GM23248 (cell line): ENCODE measurements at regions not wholly inside any gene's neighbourhood (a gene's known extent, or its start where the extent isn't known, plus 50 kb on each side); places are given as distances from the start of the nearest gene placed in this dataset.

ENCODE experiments used
- DNase-seq: peaks from one replicate; pipeline ENCODE4 v3.0.0-alpha.2; 2015
- H2AFZ ChIP-seq: fragments of 200-600 bp; sonication (generic); 2 replicates; pipeline ENCODE4 v1.6.1; 2016; ENCODE audit warnings: antibody characterized with exemption
- H3F3A ChIP-seq: fragments of 200-600 bp; sonication (generic); 2 replicates; pipeline ENCODE4 v1.6.1; 2016; ENCODE audit warnings: mild to moderate bottlenecking, antibody characterized with exemption, mixed run types; ENCODE audit not compliant: insufficient read depth
- H3K27ac ChIP-seq: fragments of 200-600 bp; sonication (generic); 2 replicates; pipeline ENCODE4 v1.5.1; 2016; ENCODE audit warnings: mild to moderate bottlenecking
- H3K27me3 ChIP-seq: fragments of 200-600 bp; sonication (generic); replicated peaks from 2 replicates; pipeline ENCODE4 v1.6.1; 2016; ENCODE audit warnings: mild to moderate bottlenecking; ENCODE audit not compliant: insufficient read depth
- H3K36me3 ChIP-seq: fragments of 200-600 bp; sonication (generic); 2 replicates; pipeline ENCODE4 v1.6.1; 2016; ENCODE audit warnings: low read depth, mild to moderate bottlenecking
- H3K4me1 ChIP-seq: fragments of 200-600 bp; sonication (generic); 2 replicates; pipeline ENCODE4 v1.6.1; 2016; ENCODE audit warnings: mild to moderate bottlenecking; ENCODE audit not compliant: insufficient read depth
- H3K4me2 ChIP-seq: fragments of 200-600 bp; sonication (generic); one replicate; pipeline ENCODE4 v1.6.1; 2016; ENCODE audit warnings: mild to moderate bottlenecking; ENCODE audit not compliant: unreplicated experiment
- H3K4me3 ChIP-seq: fragments of 200-600 bp; sonication (generic); 2 replicates; pipeline ENCODE4 v1.5.1; 2016; ENCODE audit warnings: mild to moderate bottlenecking
- H3K79me2 ChIP-seq: fragments of 200-600 bp; sonication (generic); 2 replicates; pipeline ENCODE4 v1.6.1; 2016; ENCODE audit warnings: mild to moderate bottlenecking; ENCODE audit not compliant: insufficient read depth
- H3K9ac ChIP-seq: fragments of 200-600 bp; sonication (generic); 2 replicates; pipeline ENCODE4 v1.6.1; 2016; ENCODE audit warnings: mild to moderate bottlenecking
- H3K9me2 ChIP-seq: fragments of 200-600 bp; sonication (generic); 2 replicates; pipeline ENCODE4 v1.6.1; 2016; ENCODE audit warnings: mixed run types, mild to moderate bottlenecking, moderate library complexity; ENCODE audit not compliant: insufficient read depth
- H3K9me3 ChIP-seq: fragments of 200-600 bp; sonication (generic); one replicate; pipeline ENCODE4 v1.6.1; 2017; ENCODE audit warnings: low read depth
- H4K20me1 ChIP-seq: fragments of 200-600 bp; sonication (generic); 2 replicates; pipeline ENCODE4 v1.6.0; 2016; ENCODE audit not compliant: insufficient read depth
- EZH2 ChIP-seq: fragments of 200-600 bp; sonication (generic); IDR thresholded peaks from 2 replicates; pipeline ENCODE4 v1.6.1; 2018; ENCODE audit warnings: antibody characterized with exemption, mild to moderate bottlenecking; ENCODE audit not compliant: insufficient read depth, poor library complexity, severe bottlenecking
- EZH2phosphoT487 ChIP-seq: fragments of 200-600 bp; sonication (generic); IDR thresholded peaks from 2 replicates; pipeline ENCODE4 v1.6.1; 2018; ENCODE audit warnings: antibody characterized with exemption, moderate library complexity, mild to moderate bottlenecking, low read depth; ENCODE audit not compliant: insufficient read depth
- WGBS, 2 experiments: methylation state at CpG; one replicate each; pipeline ENCODE4 v1.1.6; 2015 to 2017; ENCODE audit warnings: low lambda C conversion rate in 2 of 2, low coverage in 1 of 2; ENCODE audit errors: missing lambda C conversion rate in 2 of 2; 5-methylcytosine and 5-hydroxymethylcytosine counted together
- in situ Hi-C: fragments of 300-500 bp; cut with MboI; formaldehyde crosslinking; loops from 2 replicates; pipeline ENCODE4 v1.15.0; 2020

DNA sequence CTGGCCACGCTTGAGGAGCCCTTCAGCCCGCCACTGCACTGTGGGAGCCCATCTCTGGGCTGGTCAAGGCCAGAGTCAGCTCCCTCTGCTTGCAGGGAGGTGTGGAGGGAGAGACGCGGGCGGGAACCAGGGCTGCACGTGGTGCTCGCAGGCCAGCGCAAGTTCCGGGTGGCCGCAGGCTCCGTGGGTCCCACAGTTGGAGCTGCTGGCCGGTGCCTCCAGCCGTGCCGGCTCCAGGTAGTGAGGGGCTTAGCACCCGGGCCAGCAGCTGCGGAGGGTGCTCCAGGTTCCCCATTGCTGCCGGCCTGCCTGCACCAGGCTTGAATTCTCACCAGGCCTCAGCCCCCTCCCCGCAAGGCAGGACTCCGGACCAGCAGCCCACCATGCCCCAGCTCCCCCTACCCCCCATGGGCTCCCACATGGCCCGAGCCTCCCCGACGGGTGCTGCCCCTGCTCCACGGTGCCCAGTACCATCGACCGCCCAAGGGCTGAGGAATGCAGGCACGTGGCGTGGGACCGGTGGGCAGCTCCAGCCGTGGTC lies 192.8 kb upstream of the IZUMO3 start:
- Histone ChIP-seq H3F3A (no peaks in the 10 kb centered on the region), H4K20me1 (no peaks in the 10 kb centered on the region), H3K36me3 (no peaks in the 10 kb centered on the region), H3K9me3 (no peaks in the 10 kb centered on the region), H3K9ac (no peak overlapping the region), H3K27me3 (no peaks in the 10 kb centered on the region), H3K4me1 (no peaks in the 10 kb centered on the region), H2AFZ (no peak overlapping the region), H3K4me2 (no peak overlapping the region), H3K79me2 (no peaks in the 10 kb centered on the region), H3K4me3 (no peak overlapping the region), H3K27ac (no peak overlapping the region), H3K9me2 (no peaks in the 10 kb centered on the region)
- DNase-seq: no peak
- in situ Hi-C loops: no loop called here
- 66 to 72% methylated on average over 26 to 29 of the region's 29 CpGs for WGBS, 2 experiments
- TF ChIP-seq EZH2: no peak
- no peak for TF ChIP-seq EZH2phosphoT487

DNA sequence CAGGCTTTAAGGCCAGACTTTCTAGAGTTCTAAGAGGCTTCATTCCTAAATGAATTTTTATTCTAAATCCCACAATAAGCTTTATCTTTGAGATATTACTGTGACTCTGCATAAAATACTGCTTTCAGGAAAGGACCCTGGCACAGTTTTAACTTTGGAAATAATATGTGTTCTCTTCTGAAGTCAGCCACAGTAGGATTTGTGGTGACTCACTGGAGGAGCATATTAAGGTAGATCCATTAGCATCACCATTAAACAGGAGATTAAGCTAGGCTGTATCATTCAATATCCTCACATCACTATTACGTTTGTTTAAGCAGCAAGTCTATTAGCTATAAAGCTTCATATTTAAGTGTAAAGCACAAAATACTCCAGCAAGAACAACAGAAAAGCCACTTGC lies 186.1 kb upstream of the IZUMO3 start:
- no peak overlapping the region for H2AFZ ChIP-seq
- H3K4me3 ChIP-seq: no peak overlapping the region
- in situ Hi-C loops: no loop called here
- no peak overlapping the region for H3K9ac ChIP-seq
- H3K27ac ChIP-seq: no peak overlapping the region
- no peaks in the 10 kb centered on the region for H3F3A ChIP-seq
- H3K9me2 ChIP-seq: no peaks in the 10 kb centered on the region
- H3K79me2 ChIP-seq: no peaks in the 10 kb centered on the region
- H4K20me1 ChIP-seq: no peaks in the 10 kb centered on the region
- no peaks in the 10 kb centered on the region for H3K36me3 ChIP-seq
- H3K4me1 ChIP-seq: no peaks in the 10 kb centered on the region
- no peak for DNase-seq
- WGBS, 2 experiments: 0 to 8% methylated on average over 1 of the region's 1 CpG
- TF ChIP-seq EZH2phosphoT487 (no peak), EZH2 (no peak)
- no peaks in the 10 kb centered on the region for H3K27me3 ChIP-seq
- H3K9me3 ChIP-seq: no peaks in the 10 kb centered on the region
- no peak overlapping the region for H3K4me2 ChIP-seq

- WGBS, 2 experiments: 0 to 2% methylated on average over 1 of the region's 1 CpG
- H3K9ac ChIP-seq: no peak overlapping the region
Measured at GRCh38 chr9:24721621-24722020, 175.9 kb upstream of the IZUMO3 start.

DNA sequence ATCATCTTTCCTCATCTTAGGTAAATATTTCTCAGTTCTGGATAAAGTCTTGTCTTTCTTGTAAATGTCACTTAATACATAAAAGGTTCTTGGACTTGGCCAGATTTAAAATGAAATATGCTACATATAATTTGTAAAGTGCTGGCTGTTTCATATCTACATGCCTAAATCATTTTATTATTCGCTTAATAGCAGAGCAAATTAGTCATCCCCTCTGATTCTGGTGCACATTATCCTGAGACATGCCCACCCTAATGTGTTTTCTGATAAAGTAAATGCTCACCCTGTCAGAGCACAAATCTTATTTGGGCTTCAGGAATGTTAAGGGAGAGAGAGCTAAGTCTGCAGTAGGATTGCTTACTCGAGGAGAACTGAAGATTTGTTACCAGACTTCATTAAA lies 166.5 kb upstream of the IZUMO3 start:
- TF ChIP-seq EZH2phosphoT487: no peak
- no peak for TF ChIP-seq EZH2
- Histone ChIP-seq H3F3A (no peaks in the 10 kb centered on the region), H3K9ac (no peak overlapping the region), H3K27ac (no peak overlapping the region), H3K27me3 (no peaks in the 10 kb centered on the region), H3K4me1 (no peaks in the 10 kb centered on the region), H3K36me3 (no peaks in the 10 kb centered on the region), H3K9me2 (no peaks in the 10 kb centered on the region), H3K4me3 (no peak overlapping the region), H4K20me1 (no peaks in the 10 kb centered on the region), H3K9me3 (peaks cover 3% of the 10 kb centered on the region), H3K4me2 (no peak overlapping the region), H3K79me2 (no peaks in the 10 kb centered on the region), H2AFZ (no peak overlapping the region)
- in situ Hi-C loops: no loop called here
- no peak for DNase-seq
- WGBS, 2 experiments: 9 to 13% methylated on average over 2 of the region's 2 CpGs

More at GRCh38 chr9:24721621-24722020, 175.9 kb upstream of the IZUMO3 start:
- in situ Hi-C loops: no loop called here
- H3K9me2 ChIP-seq: no peaks in the 10 kb centered on the region
- peaks cover 4% of the 10 kb centered on the region for H3K9me3 ChIP-seq
- H3K27ac ChIP-seq: no peak overlapping the region
- H3K4me1 ChIP-seq: no peaks in the 10 kb centered on the region
- no peaks in the 10 kb centered on the region for H3K79me2 ChIP-seq
- DNase-seq: no peak
- H3F3A ChIP-seq: no peaks in the 10 kb centered on the region
- TF ChIP-seq EZH2 (no peak), EZH2phosphoT487 (no peak)
- no peaks in the 10 kb centered on the region for H3K27me3 ChIP-seq
- no peak overlapping the region for H2AFZ ChIP-seq
- no peak overlapping the region for H3K4me3 ChIP-seq
- no peak overlapping the region for H3K4me2 ChIP-seq
- no peaks in the 10 kb centered on the region for H4K20me1 ChIP-seq
- no peaks in the 10 kb centered on the region; the same call in 1 of the 2 replicates for H3K36me3 ChIP-seq

- DNase-seq: no peak
- Histone ChIP-seq H3K36me3 (no peaks in the 10 kb centered on the region), H3K9me3 (peaks cover 3% of the 10 kb centered on the region), H3K4me3 (no peak overlapping the region), H4K20me1 (no peaks in the 10 kb centered on the region), H3K9ac (no peak overlapping the region), H3F3A (no peaks in the 10 kb centered on the region), H2AFZ (no peak overlapping the region), H3K4me1 (no peaks in the 10 kb centered on the region), H3K79me2 (no peaks in the 10 kb centered on the region), H3K4me2 (no peak overlapping the region), H3K9me2 (no peaks in the 10 kb centered on the region), H3K27ac (no peak overlapping the region), H3K27me3 (no peaks in the 10 kb centered on the region)
- 13 to 17% methylated on average over 2 of the region's 2 CpGs for WGBS, 2 experiments
- in situ Hi-C loops: no loop called here
- TF ChIP-seq EZH2 (no peak), EZH2phosphoT487 (no peak)
Measured at GRCh38 chr9:24708814-24709213, 163.1 kb upstream of the IZUMO3 start.
